ENCODE measurements at regions not wholly inside any gene's neighbourhood (a gene's known extent, or its start where the extent isn't known, plus 50 kb on each side); places are given as distances from the start of the nearest gene placed in this dataset.

GRCh38 chr13:105341256-105341655, 1194.2 kb downstream of the EFNB2 start:
- Mint-ChIP-seq H3K9me3 (no peaks in the 10 kb centered on the region), H3K27me3 (no peaks in the 10 kb centered on the region), H3K36me3 (ENCODE audit: low read depth) (no peaks in the 10 kb centered on the region), H3K4me1 (peaks cover 8% of the 10 kb centered on the region), H3K27ac (no peak overlapping the region), H3K4me3 (no peak overlapping the region)
- DNase-seq (no peak), ATAC-seq (no peak)

GRCh38 chr13:105340061-105340606, 1195.3 kb downstream of the EFNB2 start:
- Mint-ChIP-seq H3K9me3 (no peaks in the 10 kb centered on the region), H3K36me3 (ENCODE audit: low read depth) (no peaks in the 10 kb centered on the region), H3K27ac (no peak overlapping the region)

GRCh38 chr13:105338773-105339172, 1196.7 kb downstream of the EFNB2 start:
- peak overlapping the region; percentile 14 for H3K4me3 Mint-ChIP-seq
- no peaks in the 10 kb centered on the region for H3K27me3 Mint-ChIP-seq
- DNase-seq: no peak
- ATAC-seq: no peak
- peaks cover 8% of the 10 kb centered on the region for H3K4me1 Mint-ChIP-seq
- no peaks in the 10 kb centered on the region for H3K9me3 Mint-ChIP-seq
- H3K27ac Mint-ChIP-seq: no peak overlapping the region
- H3K36me3 Mint-ChIP-seq (ENCODE audit: low read depth): no peaks in the 10 kb centered on the region

More at GRCh38 chr13:105340061-105340606, 1195.3 kb downstream of the EFNB2 start:
- no peak for ATAC-seq
- DNase-seq: no peak
- H3K4me3 Mint-ChIP-seq: no peak overlapping the region
- no peaks in the 10 kb centered on the region for H3K27me3 Mint-ChIP-seq
- H3K4me1 Mint-ChIP-seq: peaks cover 8% of the 10 kb centered on the region

DNA sequence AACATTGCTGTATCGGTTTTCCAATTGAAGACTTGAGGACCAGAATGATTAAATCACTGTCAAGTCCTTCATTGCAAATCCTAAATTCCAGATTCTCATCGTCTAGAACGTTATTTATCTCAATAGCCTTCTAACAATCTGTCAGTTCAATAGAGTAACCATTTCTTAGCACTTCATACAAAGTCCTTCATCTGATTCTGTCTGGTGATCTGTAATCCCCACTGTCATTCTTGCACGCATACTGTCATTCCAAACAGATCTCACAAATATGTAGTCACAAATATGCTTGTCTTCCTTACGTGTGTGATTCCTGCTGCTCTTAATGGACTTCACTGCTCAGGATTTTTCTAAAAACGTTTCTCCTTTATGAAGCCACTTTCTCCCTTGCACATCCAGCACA, 1197.5 kb downstream of the EFNB2 start:
- DNase-seq: no peak
- no peak for ATAC-seq
- no peaks in the 10 kb centered on the region for H3K9me3 Mint-ChIP-seq

GRCh38 chr13:105336706-105337576, 1198.5 kb downstream of the EFNB2 start:
- peaks cover 8% of the 10 kb centered on the region for H3K4me1 Mint-ChIP-seq
- H3K9me3 Mint-ChIP-seq: no peaks in the 10 kb centered on the region
- ATAC-seq (no peak), DNase-seq (no peak)
- H3K4me3 Mint-ChIP-seq: no peak overlapping the region
- no peaks in the 10 kb centered on the region for H3K27me3 Mint-ChIP-seq
- no peak overlapping the region for H3K27ac Mint-ChIP-seq
- no peaks in the 10 kb centered on the region for H3K36me3 Mint-ChIP-seq (ENCODE audit: low read depth)

More for the DNA sequence above, 1197.5 kb downstream of the EFNB2 start:
- no peaks in the 10 kb centered on the region for H3K27me3 Mint-ChIP-seq
- no peak overlapping the region for H3K4me3 Mint-ChIP-seq
- no peaks in the 10 kb centered on the region for H3K36me3 Mint-ChIP-seq (ENCODE audit: low read depth)
- peaks cover 8% of the 10 kb centered on the region for H3K4me1 Mint-ChIP-seq
- H3K27ac Mint-ChIP-seq: no peak overlapping the region

DNA sequence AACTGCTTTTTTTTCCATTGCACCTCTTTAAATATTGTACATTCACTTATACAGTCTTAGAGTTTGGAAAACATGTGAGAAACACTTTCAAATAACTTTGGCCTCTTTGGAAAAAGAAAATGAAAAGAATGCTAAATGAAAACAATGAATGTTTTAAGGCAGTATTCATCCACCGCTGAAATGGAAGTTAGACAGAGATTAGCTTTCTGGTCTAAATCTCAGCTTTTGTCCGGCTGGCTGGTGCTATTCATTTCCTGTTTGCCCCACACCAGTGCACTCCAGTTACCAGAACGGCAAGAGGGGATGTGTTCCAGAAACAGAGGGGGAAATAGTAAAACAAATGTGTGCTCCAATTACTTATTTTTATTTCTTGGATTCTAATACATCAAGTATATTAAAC, 1201.3 kb downstream of the EFNB2 start:
- no peak for ATAC-seq
- H3K4me1 Mint-ChIP-seq: peaks cover 12% of the 10 kb centered on the region
- no peak overlapping the region for H3K4me3 Mint-ChIP-seq
- no peak for DNase-seq
- no peak overlapping the region for H3K27ac Mint-ChIP-seq
- peaks cover 8% of the 10 kb centered on the region for H3K9me3 Mint-ChIP-seq
- H3K27me3 Mint-ChIP-seq: no peaks in the 10 kb centered on the region
- no peaks in the 10 kb centered on the region for H3K36me3 Mint-ChIP-seq (ENCODE audit: low read depth)

DNA sequence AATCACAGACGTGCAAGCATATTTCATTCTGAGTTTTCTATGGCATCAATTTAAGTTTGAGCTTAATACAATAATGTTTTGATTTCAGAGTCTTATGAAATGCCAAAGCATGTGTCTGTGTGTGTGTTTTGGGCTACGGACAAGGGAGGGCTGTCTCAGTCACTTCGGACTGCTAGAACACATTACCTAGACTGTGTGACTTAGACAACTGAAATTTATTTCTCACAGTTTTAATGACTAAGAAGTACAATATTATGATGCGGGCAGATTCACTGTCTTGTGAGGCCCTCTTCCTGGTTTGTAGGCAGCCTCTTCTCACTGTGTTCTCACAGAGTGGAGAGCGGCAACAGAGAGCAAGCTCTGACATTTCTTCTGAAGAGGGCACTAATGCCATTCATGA, 1202.0 kb downstream of the EFNB2 start:
- Mint-ChIP-seq H3K36me3 (ENCODE audit: low read depth) (no peaks in the 10 kb centered on the region), H3K27me3 (no peaks in the 10 kb centered on the region), H3K4me1 (peaks cover 13% of the 10 kb centered on the region), H3K9me3 (peaks cover 12% of the 10 kb centered on the region), H3K27ac (no peak overlapping the region), H3K4me3 (no peak overlapping the region)
- ATAC-seq (no peak), DNase-seq (no peak)

DNA sequence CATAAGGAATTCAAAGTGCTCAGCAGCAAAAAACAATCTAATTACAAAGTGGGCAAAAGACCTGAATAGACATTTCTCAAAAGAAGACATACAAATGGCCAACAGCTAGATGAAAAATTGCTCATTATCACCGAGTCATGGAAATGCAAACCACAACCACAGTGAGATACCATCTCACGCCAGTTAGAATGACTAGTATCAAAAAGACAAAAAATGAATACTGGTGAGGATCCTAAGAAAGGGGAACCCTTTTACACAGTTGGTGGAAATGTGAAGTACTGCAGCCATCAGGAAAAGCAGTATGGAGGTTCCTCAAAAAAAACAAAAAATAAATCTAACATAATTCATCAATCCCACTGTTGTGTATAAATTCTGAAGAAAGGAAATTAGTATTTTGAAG, 1206.1 kb downstream of the EFNB2 start:
- Mint-ChIP-seq H3K9me3 (peaks cover 12% of the 10 kb centered on the region), H3K27ac (no peak overlapping the region), H3K4me1 (peaks cover 11% of the 10 kb centered on the region), H3K36me3 (ENCODE audit: low read depth) (no peaks in the 10 kb centered on the region), H3K27me3 (no peaks in the 10 kb centered on the region), H3K4me3 (no peak overlapping the region)
- DNase-seq (no peak), ATAC-seq (no peak)

DNA sequence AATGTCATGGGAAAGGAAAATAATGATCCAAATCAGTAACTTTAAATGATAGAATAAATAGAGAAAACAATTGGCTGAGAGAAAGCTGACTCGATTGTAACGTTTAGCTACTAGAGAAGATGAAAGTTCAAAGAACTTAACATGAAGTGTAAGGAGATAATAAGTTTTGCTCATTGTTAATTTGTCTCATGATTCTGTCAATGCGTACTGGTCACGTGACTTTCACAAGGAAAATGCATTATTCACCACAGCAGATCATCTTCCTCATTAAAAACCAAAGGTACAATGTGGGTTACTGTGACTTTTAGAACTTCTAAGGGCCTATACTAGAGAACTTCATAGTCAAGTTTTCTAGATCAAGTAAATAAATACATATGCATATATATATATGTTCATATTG, 1207.2 kb downstream of the EFNB2 start:
- no peak for DNase-seq
- H3K27ac Mint-ChIP-seq: no peak overlapping the region
- peaks cover 12% of the 10 kb centered on the region for H3K9me3 Mint-ChIP-seq
- H3K4me1 Mint-ChIP-seq: peaks cover 11% of the 10 kb centered on the region
- H3K4me3 Mint-ChIP-seq: no peak overlapping the region
- no peaks in the 10 kb centered on the region for H3K27me3 Mint-ChIP-seq
- ATAC-seq: no peak
- H3K36me3 Mint-ChIP-seq (ENCODE audit: low read depth): no peaks in the 10 kb centered on the region

DNA sequence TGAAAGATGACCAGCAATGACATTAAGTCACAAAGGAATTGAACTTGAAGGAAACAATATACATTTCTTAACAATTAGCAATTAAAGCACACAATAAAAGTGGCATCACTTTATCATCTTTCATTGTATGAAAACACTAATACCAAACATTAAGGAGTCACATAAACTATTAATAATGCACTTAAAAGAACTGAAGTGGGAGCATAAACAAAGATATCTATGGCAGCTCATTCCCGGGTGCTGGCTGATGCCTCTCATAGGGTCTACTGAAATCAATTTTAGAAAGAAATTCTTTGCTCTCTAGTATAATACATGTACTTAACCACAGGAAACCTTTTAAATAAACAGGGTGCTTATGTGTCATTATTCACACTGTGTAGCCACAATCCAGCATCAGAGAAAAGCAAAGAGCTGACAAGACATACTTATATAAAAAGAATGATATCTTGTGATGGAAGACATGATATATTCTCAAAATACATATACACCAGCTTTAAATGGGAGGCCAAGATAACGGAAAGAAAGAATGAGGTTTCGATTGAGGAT, 1207.8 kb downstream of the EFNB2 start:
- ATAC-seq (no peak), DNase-seq (no peak)
- no peaks in the 10 kb centered on the region for H3K27me3 Mint-ChIP-seq
- peaks cover 11% of the 10 kb centered on the region for H3K4me1 Mint-ChIP-seq
- peaks cover 12% of the 10 kb centered on the region for H3K9me3 Mint-ChIP-seq
- no peaks in the 10 kb centered on the region for H3K36me3 Mint-ChIP-seq (ENCODE audit: low read depth)
- H3K4me3 Mint-ChIP-seq: no peak overlapping the region
- no peak overlapping the region for H3K27ac Mint-ChIP-seq

DNA sequence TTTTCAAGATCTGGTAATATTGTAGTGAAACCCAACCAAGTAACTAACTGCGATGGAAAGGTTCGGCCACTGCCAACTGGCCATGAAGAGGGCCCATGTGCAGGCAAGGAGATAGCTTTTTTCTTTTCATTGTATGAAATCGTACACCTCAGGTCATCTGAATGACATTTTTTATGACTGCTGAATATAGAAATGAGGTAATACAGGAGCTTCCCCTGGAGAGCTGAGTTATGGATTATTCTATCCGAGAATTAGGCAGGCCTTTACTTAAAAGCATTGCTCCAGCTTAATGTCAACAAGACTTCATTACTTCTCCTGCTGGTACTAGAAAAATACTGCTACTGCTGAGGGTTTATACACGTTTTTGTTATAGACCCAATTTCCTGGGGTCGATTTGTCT, 1215.6 kb downstream of the EFNB2 start:
- ATAC-seq (no peak), DNase-seq (no peak)
- Mint-ChIP-seq H3K9me3 (no peaks in the 10 kb centered on the region), H3K36me3 (ENCODE audit: low read depth) (no peaks in the 10 kb centered on the region), H3K4me1 (no peaks in the 10 kb centered on the region), H3K4me3 (no peak overlapping the region), H3K27ac (no peak overlapping the region), H3K27me3 (no peaks in the 10 kb centered on the region)

- Mint-ChIP-seq H3K9me3 (no peaks in the 10 kb centered on the region), H3K4me1 (no peaks in the 10 kb centered on the region), H3K27me3 (no peaks in the 10 kb centered on the region), H3K4me3 (no peak overlapping the region), H3K27ac (no peak overlapping the region), H3K36me3 (ENCODE audit: low read depth) (no peaks in the 10 kb centered on the region)
- DNase-seq (no peak), ATAC-seq (no peak)
Measured at GRCh38 chr13:105316731-105317130, 1218.7 kb downstream of the EFNB2 start.

DNA sequence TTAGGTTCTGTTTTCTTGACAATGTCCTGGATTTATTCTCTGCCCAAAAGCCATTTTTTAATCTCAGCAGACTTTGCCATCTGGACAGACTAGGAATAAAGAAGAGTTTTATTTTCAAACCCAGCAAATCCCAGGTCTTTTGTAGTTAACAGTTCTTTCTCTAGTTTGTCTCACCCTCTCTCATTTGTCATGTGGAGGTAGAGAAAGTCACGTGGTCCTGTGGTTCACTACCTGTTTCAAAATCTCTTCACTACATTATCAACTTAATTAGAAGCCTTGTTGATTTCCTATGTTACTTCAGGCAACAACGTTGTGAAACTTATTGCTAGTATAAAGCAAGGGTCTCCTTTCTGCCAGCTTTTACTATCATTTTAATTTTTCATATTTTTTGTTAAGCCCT, 1222.6 kb downstream of the EFNB2 start:
- H3K4me1 Mint-ChIP-seq: no peaks in the 10 kb centered on the region
- no peak overlapping the region for H3K4me3 Mint-ChIP-seq
- no peaks in the 10 kb centered on the region for H3K27me3 Mint-ChIP-seq
- no peak for DNase-seq
- no peak for ATAC-seq
- no peak overlapping the region for H3K27ac Mint-ChIP-seq
- no peaks in the 10 kb centered on the region for H3K9me3 Mint-ChIP-seq
- H3K36me3 Mint-ChIP-seq (ENCODE audit: low read depth): no peaks in the 10 kb centered on the region

DNA sequence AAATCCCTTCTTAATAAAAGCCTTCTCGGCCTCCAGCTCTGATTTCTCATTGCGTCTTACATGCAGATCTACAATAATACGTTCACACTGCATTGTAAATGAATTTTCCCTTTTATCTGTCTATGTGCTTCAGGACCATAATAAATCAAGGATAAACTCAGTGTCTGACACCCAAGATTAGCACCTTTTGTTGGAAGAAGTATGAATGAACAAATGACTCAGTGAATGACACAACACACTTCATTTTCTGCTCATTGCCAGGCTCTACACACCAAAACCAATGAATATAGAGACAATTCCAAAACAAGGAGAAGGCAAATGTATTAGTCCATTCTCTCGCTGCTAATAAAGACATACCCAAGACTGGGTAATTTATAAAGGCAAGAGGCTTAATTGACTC, 1224.4 kb downstream of the EFNB2 start:
- no peaks in the 10 kb centered on the region for H3K27me3 Mint-ChIP-seq
- H3K36me3 Mint-ChIP-seq (ENCODE audit: low read depth): no peaks in the 10 kb centered on the region
- no peaks in the 10 kb centered on the region for H3K4me1 Mint-ChIP-seq
- no peaks in the 10 kb centered on the region for H3K9me3 Mint-ChIP-seq
- ATAC-seq (no peak), DNase-seq (no peak)
- no peak overlapping the region for H3K27ac Mint-ChIP-seq
- H3K4me3 Mint-ChIP-seq: no peak overlapping the region

DNA sequence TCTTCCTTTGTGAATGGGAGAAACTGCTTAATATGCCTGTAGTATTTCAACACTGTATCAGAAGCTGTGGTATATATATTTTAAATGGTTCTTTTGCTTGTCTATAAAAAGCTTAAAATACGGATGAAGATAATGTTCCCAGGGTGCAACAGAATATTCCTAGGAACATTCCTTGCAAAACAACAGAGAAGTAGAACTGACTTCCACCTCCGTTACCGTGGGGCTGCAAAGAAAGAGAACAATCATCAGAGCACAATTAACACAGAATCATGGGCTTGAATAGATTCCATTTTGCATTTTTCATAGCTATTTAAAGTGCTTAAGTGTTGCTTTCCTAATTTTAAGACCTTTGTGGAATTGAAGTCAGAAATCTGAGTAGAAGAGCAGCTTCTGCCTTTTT, 1227.7 kb downstream of the EFNB2 start:
- Mint-ChIP-seq H3K4me3 (no peak overlapping the region), H3K27ac (no peak overlapping the region), H3K4me1 (no peaks in the 10 kb centered on the region), H3K36me3 (ENCODE audit: low read depth) (no peaks in the 10 kb centered on the region), H3K27me3 (no peaks in the 10 kb centered on the region), H3K9me3 (no peaks in the 10 kb centered on the region)
- ATAC-seq (no peak), DNase-seq (no peak)
